HepG2 (cell line): ENCODE measurements at regions not wholly inside any gene's neighbourhood (a gene's known extent, or its start where the extent isn't known, plus 50 kb on each side); places are given as distances from the start of the nearest gene placed in this dataset.

ENCODE experiments used
- ATAC-seq: fragments of 200-7000 bp; cut with Tn5 transposase; 3 replicates; pipeline ENCODE4 v1.9.1; 2020; ENCODE audit warnings: mild to moderate bottlenecking, moderate library complexity
- BruUV-seq: library from RNA; stranded (reverse); fragments of 400-500 nt; replicated peaks from 2 replicates; lab custom pipeline; 2021; lab: Mats Ljungman, UMichigan
- CTCF ChIA-PET: fragments of 300-600 bp; formaldehyde crosslinking; extraction: SDS; loops from one replicate; lab custom pipeline; 2021; ENCODE audit warnings: low total read pairs, inconsistent platforms, low intra/inter-chr PET ratio; lab: Yijun Ruan, JAX
- POLR2A ChIA-PET: fragments of 350-600 bp; sonication (Branson Sonifier 250); formaldehyde crosslinking; loops from one replicate; lab custom pipeline; 2020; ENCODE audit warnings: antibody characterized with exemption, inconsistent platforms; lab: Yijun Ruan, JAX
- DNase-seq: peaks from one replicate; pipeline ENCODE4 v3.0.0-alpha.2; 2015; ENCODE audit warnings: low spot score
- FAIRE-seq: peaks from 3 replicates; lab custom pipeline; 2011; peaks lifted over from hg19 to GRCh38; lab: Jason Lieb, UNC
- H2AFZ ChIP-seq: one replicate; pipeline ENCODE4 v1.6.1; 2011; ENCODE audit warnings: low read length, inconsistent platforms
- H3K27ac ChIP-seq: fragments of 300-600 bp; 3 replicates; pipeline ENCODE4 v1.8.0; 2011; ENCODE audit warnings: mixed run types, mild to moderate bottlenecking, mixed read lengths, low read length, inconsistent platforms; ENCODE audit not compliant: insufficient read depth; ENCODE audit errors: extremely low read length
- H3K27me3 ChIP-seq, 2 experiments: fragments of 200-600 bp in 1 of 2; 2 replicates in 1 of 2; 3 replicates in 1 of 2; pipeline versions ENCODE4 v1.6.0 to v1.8.0; 2011; ENCODE audit warnings: low read length in 2 of 2, mild to moderate bottlenecking in 2 of 2, moderate library complexity in 2 of 2, inconsistent platforms in 1 of 2; ENCODE audit not compliant: insufficient read depth in 2 of 2, control insufficient read depth in 1 of 2
- H3K36me3 ChIP-seq, 2 experiments: fragments of 200-600 bp in 1 of 2; replicated peaks in 1 of 2; 2 replicates in 1 of 2; 3 replicates in 1 of 2; pipeline versions ENCODE4 v1.5.1 to v1.8.0; 2011; ENCODE audit warnings: low read length in 2 of 2, inconsistent platforms in 1 of 2; ENCODE audit not compliant: insufficient read depth in 2 of 2, control insufficient read depth in 1 of 2
- H3K4me1 ChIP-seq: 2 replicates; pipeline ENCODE4 v1.5.1; 2012; ENCODE audit warnings: low read length, inconsistent platforms; ENCODE audit not compliant: insufficient read depth
- H3K4me2 ChIP-seq: 2 replicates; pipeline ENCODE4 v1.6.0; 2011; ENCODE audit warnings: low read depth, low read length, inconsistent platforms
- H3K4me3 ChIP-seq, 3 experiments: fragments of 200-600 bp in 1 of 3; sonication (generic), shearing (Covaris generic) in 1 of 3; replicated peaks in 1 of 3; 2 replicates each; pipeline ENCODE4 v1.5.1; 2011 to 2016; ENCODE audit warnings: low read length in 3 of 3, inconsistent platforms in 2 of 3, low read depth in 2 of 3, mild to moderate bottlenecking in 2 of 3, control low read depth in 1 of 3, mixed read lengths in 1 of 3; ENCODE audit not compliant: insufficient read depth in 1 of 3
- H3K79me2 ChIP-seq: one replicate; pipeline ENCODE4 v1.6.1; 2011; ENCODE audit warnings: low read length, inconsistent platforms; ENCODE audit not compliant: insufficient read depth
- H3K9ac ChIP-seq: 2 replicates; pipeline ENCODE4 v1.6.0; 2011; ENCODE audit warnings: mild to moderate bottlenecking, low read depth, low read length, inconsistent platforms; ENCODE audit not compliant: insufficient read depth
- H3K9me3 ChIP-seq: 2 replicates; pipeline ENCODE4 v1.5.1; 2012; ENCODE audit warnings: mild to moderate bottlenecking, low read length
- H4K20me1 ChIP-seq: 2 replicates; pipeline ENCODE4 v1.6.0; 2011; ENCODE audit warnings: inconsistent platforms, mild to moderate bottlenecking, low read length, moderate library complexity; ENCODE audit not compliant: insufficient read depth
- AKNA ChIP-seq: sonication (generic); formaldehyde crosslinking; IDR thresholded peaks from 2 replicates; pipeline ENCODE4 v1.4.0; 2020; ENCODE audit warnings: missing genetic modification reagents, borderline replicate concordance
- CENPT ChIP-seq: sonication (generic); formaldehyde crosslinking; IDR thresholded peaks from 2 replicates; pipeline ENCODE4 v1.8.0; 2022; ENCODE audit warnings: low read depth, mild to moderate bottlenecking, moderate library complexity, missing genetic modification reagents
- CTCF ChIP-seq: sonication (generic); formaldehyde crosslinking; IDR thresholded peaks from 2 replicates; pipeline ENCODE4 v1.5.0; 2020; ENCODE audit warnings: mild to moderate bottlenecking, missing genetic modification reagents, moderate library complexity
- WGBS: methylation state at CpG from one replicate; pipeline ENCODE4 v1.1.6; 2017; ENCODE audit warnings: low lambda C conversion rate; 5-methylcytosine and 5-hydroxymethylcytosine counted together
- in situ Hi-C: cut with HindIII; loops from 2 replicates; pipeline ENCODE4 v1.10.0; 2017; ENCODE audit warnings: low pct_unique_long_range_greater_than_20kb; ENCODE audit not compliant: extremely low pct_ligation_motif_present
- intact Hi-C: fragments of 100-400 bp; cut with micrococcal nuclease; formaldehyde crosslinking; loops from one replicate; pipeline ENCODE4 v1.10.0; 2022; ENCODE audit not compliant: unreplicated experiment
- TF ChIP-seq, protein P1 (sequence below): sonication (generic); formaldehyde crosslinking; conservative IDR thresholded peaks from 2 replicates; pipeline ENCODE4 v1.8.0; 2022; ENCODE audit warnings: missing genetic modification reagents
- TF ChIP-seq, protein P2 (sequence below): sonication (generic); formaldehyde crosslinking; IDR thresholded peaks from 2 replicates; pipeline ENCODE4 v1.4.0; 2020; ENCODE audit warnings: missing genetic modification reagents

GRCh38 chr2:118481299-118481698 is 366.1 kb downstream of the EN1 start:
- intact Hi-C loops: no loop called here
- Histone ChIP-seq H4K20me1 (no peaks in the 10 kb centered on the region), H3K36me3 (no peaks in the 10 kb centered on the region), H3K4me2 (no peak overlapping the region), H3K27ac (no peak overlapping the region), H3K9ac (no peak overlapping the region), H3K79me2 (no peaks in the 10 kb centered on the region), H2AFZ (no peak overlapping the region), H3K27me3 (peaks cover 0 to under 1% of the 10 kb centered on the region in 2 experiments; a peak in 1 of 5 replicates), H3K4me3 (no peak overlapping the region), H3K9me3 (no peaks in the 10 kb centered on the region), H3K4me1 (peaks cover 16% of the 10 kb centered on the region)
- ChIA-PET POLR2A (no interaction called here), CTCF (no interaction called here)
- BruUV-seq: no TSS peak
- TF ChIP-seq AKNA (CRISPR knock-in tag) (no peak), CTCF (no peak), CENPT (CRISPR knock-in tag) (no peak)
- TF ChIP-seq, protein P1, sequence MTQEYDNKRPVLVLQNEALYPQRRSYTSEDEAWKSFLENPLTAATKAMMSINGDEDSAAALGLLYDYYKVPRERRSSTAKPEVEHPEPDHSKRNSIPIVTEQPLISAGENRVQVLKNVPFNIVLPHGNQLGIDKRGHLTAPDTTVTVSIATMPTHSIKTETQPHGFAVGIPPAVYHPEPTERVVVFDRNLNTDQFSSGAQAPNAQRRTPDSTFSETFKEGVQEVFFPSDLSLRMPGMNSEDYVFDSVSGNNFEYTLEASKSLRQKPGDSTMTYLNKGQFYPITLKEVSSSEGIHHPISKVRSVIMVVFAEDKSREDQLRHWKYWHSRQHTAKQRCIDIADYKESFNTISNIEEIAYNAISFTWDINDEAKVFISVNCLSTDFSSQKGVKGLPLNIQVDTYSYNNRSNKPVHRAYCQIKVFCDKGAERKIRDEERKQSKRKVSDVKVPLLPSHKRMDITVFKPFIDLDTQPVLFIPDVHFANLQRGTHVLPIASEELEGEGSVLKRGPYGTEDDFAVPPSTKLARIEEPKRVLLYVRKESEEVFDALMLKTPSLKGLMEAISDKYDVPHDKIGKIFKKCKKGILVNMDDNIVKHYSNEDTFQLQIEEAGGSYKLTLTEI: no peak
- TF ChIP-seq, protein P2, sequence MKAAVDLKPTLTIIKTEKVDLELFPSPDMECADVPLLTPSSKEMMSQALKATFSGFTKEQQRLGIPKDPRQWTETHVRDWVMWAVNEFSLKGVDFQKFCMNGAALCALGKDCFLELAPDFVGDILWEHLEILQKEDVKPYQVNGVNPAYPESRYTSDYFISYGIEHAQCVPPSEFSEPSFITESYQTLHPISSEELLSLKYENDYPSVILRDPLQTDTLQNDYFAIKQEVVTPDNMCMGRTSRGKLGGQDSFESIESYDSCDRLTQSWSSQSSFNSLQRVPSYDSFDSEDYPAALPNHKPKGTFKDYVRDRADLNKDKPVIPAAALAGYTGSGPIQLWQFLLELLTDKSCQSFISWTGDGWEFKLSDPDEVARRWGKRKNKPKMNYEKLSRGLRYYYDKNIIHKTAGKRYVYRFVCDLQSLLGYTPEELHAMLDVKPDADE: no peak
- in situ Hi-C loops: no loop called here
- FAIRE-seq: no peak
- ATAC-seq: no peak
- no peak for DNase-seq
- WGBS: 17% methylated on average over 1 of the region's 1 CpG
